ENCODE measurements at regions not wholly inside any gene's neighbourhood (a gene's known extent, or its start where the extent isn't known, plus 50 kb on each side); places are given as distances from the start of the nearest gene placed in this dataset.
"Not testable (repeated sequence)": the region's sequence is repeated elsewhere in the genome, so short reads cannot be mapped to it uniquely, and the experiment has no call there.

DNA sequence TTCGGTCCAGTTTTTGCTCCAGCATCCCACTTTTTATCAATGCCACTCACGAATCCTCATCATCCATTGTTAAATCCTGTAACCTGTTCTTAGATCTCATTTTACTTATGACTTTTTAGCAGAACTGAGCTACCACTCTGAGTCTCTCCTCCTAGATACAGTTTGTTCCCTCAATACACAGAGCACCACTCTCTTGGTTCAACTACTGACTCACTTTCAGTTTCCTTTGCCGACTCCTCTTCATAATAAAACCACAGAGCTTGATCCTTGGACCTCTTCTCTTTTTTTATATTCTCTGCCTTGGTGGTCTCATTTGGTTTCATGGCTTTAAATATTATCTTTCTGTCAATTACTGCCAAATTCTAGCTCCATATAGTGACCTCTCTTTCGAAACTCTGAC is 150.3 kb downstream of the SLITRK5 start:
- TF ChIP-seq EZH2phosphoT487 (conservative IDR thresholded peaks at IDR 0.05; ENCODE audit: low read length), result no peak
- Histone ChIP-seq H3K79me2 (ENCODE audit: insufficient read depth, low read length) (no peaks in the 10 kb centered on the region), H3K4me2 (ENCODE audit: low read depth, low read length, poor library complexity, severe bottlenecking) (no peak overlapping the region), H3K9ac (ENCODE audit: low read length) (no peak overlapping the region), H2AFZ (ENCODE audit: low read depth, low read length, severe bottlenecking) (no peak overlapping the region), H3K9me2 (replicated peaks; ENCODE audit: insufficient read depth, low read length) (no peaks in the 10 kb centered on the region), H3K27ac (ENCODE audit: low read depth, low read length) (no peak overlapping the region), H3K36me3 (ENCODE audit: low read length) (no peaks in the 10 kb centered on the region), H3K9me3 (ENCODE audit: insufficient read depth, low read length) (no peaks in the 10 kb centered on the region), H3K4me3 (ENCODE audit: insufficient read depth, low read length, poor library complexity, severe bottlenecking) (no peak overlapping the region), H4K20me1 (ENCODE audit: low read depth, low read length) (no peaks in the 10 kb centered on the region), H3F3A (ENCODE audit: insufficient read depth) (no peaks in the 10 kb centered on the region), H3K27me3 (ENCODE audit: low read length) (no peaks in the 10 kb centered on the region)

- H3F3A ChIP-seq (ENCODE audit: insufficient read depth); H2AFZ ChIP-seq (ENCODE audit: low read depth, low read length, severe bottlenecking); H4K20me1 ChIP-seq (ENCODE audit: low read depth, low read length); H3K4me2 ChIP-seq (ENCODE audit: low read depth, low read length, poor library complexity, severe bottlenecking); H3K79me2 ChIP-seq (ENCODE audit: insufficient read depth, low read length); H3K4me3 ChIP-seq (ENCODE audit: insufficient read depth, low read length, poor library complexity, severe bottlenecking); H3K36me3 ChIP-seq (ENCODE audit: low read length); H3K9me3 ChIP-seq (ENCODE audit: insufficient read depth, low read length); H3K27me3 ChIP-seq (ENCODE audit: low read length); H3K9me2 ChIP-seq (replicated peaks; ENCODE audit: insufficient read depth, low read length); H3K27ac ChIP-seq (ENCODE audit: low read depth, low read length); H3K9ac ChIP-seq (ENCODE audit: low read length): not testable (repeated sequence)
Measured at GRCh38 chr13:87826301-87826700, 155.1 kb downstream of the SLITRK5 start.

DNA sequence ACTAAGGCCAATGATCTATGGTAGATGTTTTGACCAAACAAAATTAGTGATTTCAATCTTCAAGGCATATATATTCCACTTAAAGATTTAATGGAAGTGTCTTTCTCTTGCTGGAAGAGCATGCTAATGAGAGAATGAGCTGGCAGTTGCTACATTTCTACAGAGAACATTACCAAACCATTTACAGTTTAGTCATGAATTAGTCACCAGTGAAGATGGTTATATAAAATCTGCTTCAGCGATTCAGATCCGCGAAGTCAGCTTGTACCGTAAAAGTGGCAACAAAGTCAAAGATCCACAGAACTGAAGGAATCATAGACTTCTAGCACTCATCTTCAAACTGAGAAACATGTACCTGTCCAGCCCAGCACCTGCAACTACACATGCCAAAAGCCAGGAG is 156.3 kb downstream of the SLITRK5 start:
- Histone ChIP-seq H3K9me3 (ENCODE audit: insufficient read depth, low read length) (no peaks in the 10 kb centered on the region), H3K9ac (ENCODE audit: low read length) (no peak overlapping the region), H3F3A (ENCODE audit: insufficient read depth) (no peaks in the 10 kb centered on the region), H3K4me3 (ENCODE audit: insufficient read depth, low read length, poor library complexity, severe bottlenecking) (no peak overlapping the region), H3K79me2 (ENCODE audit: insufficient read depth, low read length) (no peaks in the 10 kb centered on the region), H3K27me3 (ENCODE audit: low read length) (no peaks in the 10 kb centered on the region), H4K20me1 (ENCODE audit: low read depth, low read length) (no peaks in the 10 kb centered on the region), H2AFZ (ENCODE audit: low read depth, low read length, severe bottlenecking) (no peak overlapping the region), H3K4me2 (ENCODE audit: low read depth, low read length, poor library complexity, severe bottlenecking) (no peak overlapping the region), H3K36me3 (ENCODE audit: low read length) (no peaks in the 10 kb centered on the region), H3K27ac (ENCODE audit: low read depth, low read length) (no peak overlapping the region), H3K9me2 (replicated peaks; ENCODE audit: insufficient read depth, low read length) (no peaks in the 10 kb centered on the region)
- no peak for TF ChIP-seq EZH2phosphoT487 (conservative IDR thresholded peaks at IDR 0.05; ENCODE audit: low read length)
- TF ChIP-seq, protein P1, sequence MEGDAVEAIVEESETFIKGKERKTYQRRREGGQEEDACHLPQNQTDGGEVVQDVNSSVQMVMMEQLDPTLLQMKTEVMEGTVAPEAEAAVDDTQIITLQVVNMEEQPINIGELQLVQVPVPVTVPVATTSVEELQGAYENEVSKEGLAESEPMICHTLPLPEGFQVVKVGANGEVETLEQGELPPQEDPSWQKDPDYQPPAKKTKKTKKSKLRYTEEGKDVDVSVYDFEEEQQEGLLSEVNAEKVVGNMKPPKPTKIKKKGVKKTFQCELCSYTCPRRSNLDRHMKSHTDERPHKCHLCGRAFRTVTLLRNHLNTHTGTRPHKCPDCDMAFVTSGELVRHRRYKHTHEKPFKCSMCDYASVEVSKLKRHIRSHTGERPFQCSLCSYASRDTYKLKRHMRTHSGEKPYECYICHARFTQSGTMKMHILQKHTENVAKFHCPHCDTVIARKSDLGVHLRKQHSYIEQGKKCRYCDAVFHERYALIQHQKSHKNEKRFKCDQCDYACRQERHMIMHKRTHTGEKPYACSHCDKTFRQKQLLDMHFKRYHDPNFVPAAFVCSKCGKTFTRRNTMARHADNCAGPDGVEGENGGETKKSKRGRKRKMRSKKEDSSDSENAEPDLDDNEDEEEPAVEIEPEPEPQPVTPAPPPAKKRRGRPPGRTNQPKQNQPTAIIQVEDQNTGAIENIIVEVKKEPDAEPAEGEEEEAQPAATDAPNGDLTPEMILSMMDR (IDR thresholded peaks at IDR 0.05; ENCODE audit: insufficient read depth, low read length, poor library complexity, severe bottlenecking), result no peak

DNA sequence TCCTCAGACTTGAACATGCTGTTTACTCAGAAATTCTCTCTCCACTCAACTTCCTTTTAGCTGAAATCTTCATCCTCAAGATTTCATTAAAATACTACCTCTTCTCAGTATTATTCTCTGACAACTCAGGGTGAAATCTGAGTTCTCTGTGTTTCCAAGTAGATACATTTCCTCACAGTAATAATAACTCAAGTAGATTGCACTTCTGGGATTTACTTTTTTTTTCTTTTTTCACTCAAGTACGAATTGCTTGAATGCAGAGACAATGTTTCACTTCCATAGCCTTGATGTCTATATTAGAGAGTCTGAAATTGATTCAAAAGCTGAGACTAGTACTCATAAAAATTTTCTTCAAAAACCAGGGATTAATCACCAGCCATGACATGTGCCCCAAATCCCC is 166.4 kb downstream of the SLITRK5 start:
- Histone ChIP-seq H4K20me1 (ENCODE audit: low read depth, low read length) (no peaks in the 10 kb centered on the region), H3K9me3 (ENCODE audit: insufficient read depth, low read length) (no peaks in the 10 kb centered on the region), H3K36me3 (ENCODE audit: low read length) (no peaks in the 10 kb centered on the region), H3K79me2 (ENCODE audit: insufficient read depth, low read length) (no peaks in the 10 kb centered on the region), H3K4me3 (ENCODE audit: insufficient read depth, low read length, poor library complexity, severe bottlenecking) (no peak overlapping the region), H3K27ac (ENCODE audit: low read depth, low read length) (no peak overlapping the region), H3K9me2 (replicated peaks; ENCODE audit: insufficient read depth, low read length) (no peaks in the 10 kb centered on the region), H2AFZ (ENCODE audit: low read depth, low read length, severe bottlenecking) (no peak overlapping the region), H3K27me3 (ENCODE audit: low read length) (no peaks in the 10 kb centered on the region), H3K9ac (ENCODE audit: low read length) (no peak overlapping the region), H3K4me2 (ENCODE audit: low read depth, low read length, poor library complexity, severe bottlenecking) (no peak overlapping the region), H3F3A (ENCODE audit: insufficient read depth) (no peaks in the 10 kb centered on the region)
- no peak for TF ChIP-seq EZH2phosphoT487 (conservative IDR thresholded peaks at IDR 0.05; ENCODE audit: low read length)
- TF ChIP-seq, protein P1 (IDR thresholded peaks at IDR 0.05; ENCODE audit: insufficient read depth, low read length, poor library complexity, severe bottlenecking), result no peak
